ENCODE measurements at regions not wholly inside any gene's neighbourhood (a gene's known extent, or its start where the extent isn't known, plus 50 kb on each side); places are given as distances from the start of the nearest gene placed in this dataset.

GRCh38 chr4:98722000-98722399 lies 63.6 kb upstream of the TSPAN5 start:
- TF ChIP-seq CTCF (IDR thresholded peaks at IDR 0.05; ENCODE audit: insufficient read depth, low read depth, low read length) (no peak), EZH2 (IDR thresholded peaks at IDR 0.05; ENCODE audit: insufficient read depth, low read length) (no peak)
